Astrocyte (in vitro differentiated cells and primary cell): ENCODE measurements at regions not wholly inside any gene's neighbourhood (a gene's known extent, or its start where the extent isn't known, plus 50 kb on each side); places are given as distances from the start of the nearest gene placed in this dataset.

ENCODE experiments used
- DNase-seq: peaks from one replicate; pipeline ENCODE4 v3.0.0-alpha.2; 2010; ENCODE audit warnings: low read depth
- FAIRE-seq: peaks from 2 replicates; lab custom pipeline; 2011; peaks lifted over from hg19 to GRCh38; lab: Jason Lieb, UNC
- H2AFZ ChIP-seq: 2 replicates; pipeline ENCODE4 v1.6.0; 2012; ENCODE audit warnings: low read depth, low read length, inconsistent platforms
- H3K27ac ChIP-seq: 2 replicates; pipeline ENCODE4 v1.5.1; 2011; ENCODE audit warnings: low read depth, low read length, inconsistent platforms
- H3K27me3 ChIP-seq: 2 replicates; pipeline ENCODE4 v1.6.0; 2011; ENCODE audit warnings: low read length, inconsistent platforms; ENCODE audit not compliant: insufficient read depth
- H3K36me3 ChIP-seq: 2 replicates; pipeline ENCODE4 v1.5.1; 2011; ENCODE audit warnings: low read length, inconsistent platforms; ENCODE audit not compliant: insufficient read depth
- H3K4me1 ChIP-seq: 2 replicates; pipeline ENCODE4 v1.5.1; 2011; ENCODE audit warnings: low read length, inconsistent platforms; ENCODE audit not compliant: insufficient read depth
- H3K4me2 ChIP-seq: 2 replicates; pipeline ENCODE4 v1.6.0; 2012; ENCODE audit warnings: low read length, inconsistent platforms
- H3K4me3 ChIP-seq: 2 replicates; pipeline ENCODE4 v1.5.1; 2011; ENCODE audit warnings: low read depth, mild to moderate bottlenecking, low read length, inconsistent platforms; ENCODE audit not compliant: insufficient read depth
- H3K79me2 ChIP-seq: 2 replicates; pipeline ENCODE4 v1.6.0; 2012; ENCODE audit warnings: mild to moderate bottlenecking, low read length, inconsistent platforms; ENCODE audit not compliant: insufficient read depth
- H3K9ac ChIP-seq: 2 replicates; pipeline ENCODE4 v1.6.0; 2012; ENCODE audit warnings: mild to moderate bottlenecking, low read length, inconsistent platforms
- H3K9me3 ChIP-seq: 2 replicates; pipeline ENCODE4 v1.5.1; 2012; ENCODE audit warnings: low read depth, mild to moderate bottlenecking, low read length, inconsistent platforms; ENCODE audit not compliant: insufficient read depth
- H4K20me1 ChIP-seq: 2 replicates; pipeline ENCODE4 v1.6.0; 2012; ENCODE audit warnings: low read length, inconsistent platforms; ENCODE audit not compliant: insufficient read depth
- H3K27ac Mint-ChIP-seq: one replicate; pipeline ENCODE4 v1.8.0; 2021; ENCODE audit warnings: mild to moderate bottlenecking, mixed read lengths; ENCODE audit not compliant: unreplicated experiment
- H3K27me3 Mint-ChIP-seq: one replicate; pipeline ENCODE4 v1.8.0; 2021; ENCODE audit warnings: low read depth, mixed read lengths; ENCODE audit not compliant: unreplicated experiment
- H3K36me3 Mint-ChIP-seq: one replicate; pipeline ENCODE4 v1.8.0; 2021; ENCODE audit warnings: low read depth, mixed read lengths; ENCODE audit not compliant: unreplicated experiment
- H3K4me1 Mint-ChIP-seq: one replicate; pipeline ENCODE4 v1.8.0; 2021; ENCODE audit warnings: low read depth, mixed read lengths; ENCODE audit not compliant: unreplicated experiment
- H3K4me3 Mint-ChIP-seq: one replicate; pipeline ENCODE4 v1.8.0; 2021; ENCODE audit warnings: mild to moderate bottlenecking, moderate library complexity, mixed read lengths; ENCODE audit not compliant: unreplicated experiment
- H3K9me3 Mint-ChIP-seq: one replicate; pipeline ENCODE4 v1.8.0; 2021; ENCODE audit warnings: mild to moderate bottlenecking, mixed read lengths; ENCODE audit not compliant: unreplicated experiment
- CTCF ChIP-seq: IDR thresholded peaks from 2 replicates; pipeline ENCODE4 v1.5.1; 2011; ENCODE audit warnings: low read depth, mild to moderate bottlenecking, inconsistent platforms, low read length, moderate library complexity; ENCODE audit not compliant: insufficient read depth
- EZH2 ChIP-seq: IDR thresholded peaks from 2 replicates; pipeline ENCODE4 v1.6.1; 2012; ENCODE audit warnings: mild to moderate bottlenecking, low read length, inconsistent platforms; ENCODE audit not compliant: insufficient read depth

GRCh38 chr11:129503646-129504045 is 128.0 kb downstream of the BARX2 start:
- no peak overlapping the region for H3K4me3 Mint-ChIP-seq

GRCh38 chr11:129505266-129505665 is 129.6 kb downstream of the BARX2 start:
- peaks cover 5% of the 10 kb centered on the region for H3K27me3 Mint-ChIP-seq
- no peak overlapping the region for H3K27ac Mint-ChIP-seq
- TF ChIP-seq EZH2: no peak
- no peak for TF ChIP-seq CTCF

More at GRCh38 chr11:129503646-129504045, 128.0 kb downstream of the BARX2 start:
- H3K27me3 Mint-ChIP-seq: peaks cover 5% of the 10 kb centered on the region
- H3K79me2 ChIP-seq: no peaks in the 10 kb centered on the region
- H3K4me3 ChIP-seq: no peak overlapping the region
- H3K4me1 ChIP-seq: no peaks in the 10 kb centered on the region
- no peaks in the 10 kb centered on the region for H3K9me3 ChIP-seq
- TF ChIP-seq CTCF (no peak), EZH2 (no peak)
- H3K27ac Mint-ChIP-seq: no peak overlapping the region
- H3K9me3 Mint-ChIP-seq: no peaks in the 10 kb centered on the region
- no peak overlapping the region for H3K27ac ChIP-seq
- peaks cover 5% of the 10 kb centered on the region for H3K4me1 Mint-ChIP-seq
- H3K4me2 ChIP-seq: no peak overlapping the region
- H3K36me3 Mint-ChIP-seq: no peaks in the 10 kb centered on the region
- no peak for FAIRE-seq
- no peaks in the 10 kb centered on the region for H3K36me3 ChIP-seq
- H3K27me3 ChIP-seq: no peaks in the 10 kb centered on the region
- H3K9ac ChIP-seq: no peak overlapping the region
- H2AFZ ChIP-seq: no peak overlapping the region
- H4K20me1 ChIP-seq: no peaks in the 10 kb centered on the region
- DNase-seq: no peak

GRCh38 chr11:129508163-129508562 is 132.5 kb downstream of the BARX2 start:
- Mint-ChIP-seq H3K27me3 (peaks cover 5% of the 10 kb centered on the region), H3K36me3 (no peaks in the 10 kb centered on the region), H3K4me3 (no peak overlapping the region), H3K9me3 (peaks cover 6% of the 10 kb centered on the region), H3K4me1 (peaks cover 5% of the 10 kb centered on the region), H3K27ac (no peak overlapping the region)
- Histone ChIP-seq H4K20me1 (no peaks in the 10 kb centered on the region), H2AFZ (no peak overlapping the region), H3K4me1 (no peaks in the 10 kb centered on the region), H3K4me2 (no peak overlapping the region), H3K4me3 (no peak overlapping the region), H3K36me3 (no peaks in the 10 kb centered on the region), H3K27ac (no peak overlapping the region), H3K79me2 (no peaks in the 10 kb centered on the region), H3K9ac (no peak overlapping the region), H3K9me3 (no peaks in the 10 kb centered on the region), H3K27me3 (no peaks in the 10 kb centered on the region)
- DNase-seq (no peak), FAIRE-seq (no peak)
- TF ChIP-seq EZH2 (no peak), CTCF (no peak)

More at GRCh38 chr11:129505266-129505665, 129.6 kb downstream of the BARX2 start:
- H3K79me2 ChIP-seq: no peaks in the 10 kb centered on the region
- no peak overlapping the region for H3K4me3 ChIP-seq
- no peak overlapping the region for H3K9ac ChIP-seq
- H3K4me2 ChIP-seq: no peak overlapping the region
- H3K4me1 ChIP-seq: no peaks in the 10 kb centered on the region
- H3K4me1 Mint-ChIP-seq: peaks cover 5% of the 10 kb centered on the region
- H3K9me3 ChIP-seq: no peaks in the 10 kb centered on the region
- H3K9me3 Mint-ChIP-seq: peaks cover 2% of the 10 kb centered on the region
- DNase-seq (no peak), FAIRE-seq (no peak)
- H2AFZ ChIP-seq: no peak overlapping the region
- H3K36me3 ChIP-seq: no peaks in the 10 kb centered on the region
- H3K4me3 Mint-ChIP-seq: no peak overlapping the region
- H3K36me3 Mint-ChIP-seq: no peaks in the 10 kb centered on the region
- H4K20me1 ChIP-seq: no peaks in the 10 kb centered on the region
- no peak overlapping the region for H3K27ac ChIP-seq
- no peaks in the 10 kb centered on the region for H3K27me3 ChIP-seq
